ENCODE measurements at regions not wholly inside any gene's neighbourhood (a gene's known extent, or its start where the extent isn't known, plus 50 kb on each side); places are given as distances from the start of the nearest gene placed in this dataset.

- TF ChIP-seq, protein P1, sequence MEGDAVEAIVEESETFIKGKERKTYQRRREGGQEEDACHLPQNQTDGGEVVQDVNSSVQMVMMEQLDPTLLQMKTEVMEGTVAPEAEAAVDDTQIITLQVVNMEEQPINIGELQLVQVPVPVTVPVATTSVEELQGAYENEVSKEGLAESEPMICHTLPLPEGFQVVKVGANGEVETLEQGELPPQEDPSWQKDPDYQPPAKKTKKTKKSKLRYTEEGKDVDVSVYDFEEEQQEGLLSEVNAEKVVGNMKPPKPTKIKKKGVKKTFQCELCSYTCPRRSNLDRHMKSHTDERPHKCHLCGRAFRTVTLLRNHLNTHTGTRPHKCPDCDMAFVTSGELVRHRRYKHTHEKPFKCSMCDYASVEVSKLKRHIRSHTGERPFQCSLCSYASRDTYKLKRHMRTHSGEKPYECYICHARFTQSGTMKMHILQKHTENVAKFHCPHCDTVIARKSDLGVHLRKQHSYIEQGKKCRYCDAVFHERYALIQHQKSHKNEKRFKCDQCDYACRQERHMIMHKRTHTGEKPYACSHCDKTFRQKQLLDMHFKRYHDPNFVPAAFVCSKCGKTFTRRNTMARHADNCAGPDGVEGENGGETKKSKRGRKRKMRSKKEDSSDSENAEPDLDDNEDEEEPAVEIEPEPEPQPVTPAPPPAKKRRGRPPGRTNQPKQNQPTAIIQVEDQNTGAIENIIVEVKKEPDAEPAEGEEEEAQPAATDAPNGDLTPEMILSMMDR (optimal IDR thresholded peaks at IDR 0.05 in 1 of 3, IDR thresholded peaks at IDR 0.05 in 1 of 3, conservative IDR thresholded peaks at IDR 0.05 in 1 of 3; ENCODE audit: extremely low read depth in 1 of 3, insufficient read depth in 2 of 3, low read length in 3 of 3): no peak
- TF ChIP-seq EZH2 (IDR thresholded peaks at IDR 0.05; ENCODE audit: low read length): no peak
Observed at GRCh38 chr20:52087471-52087870, 104.1 kb downstream of the ZFP64 start.
